K562 (cell line): ENCODE measurements at regions not wholly inside any gene's neighbourhood (a gene's known extent, or its start where the extent isn't known, plus 50 kb on each side); places are given as distances from the start of the nearest gene placed in this dataset.

Experiments used
- ATAC-seq: fragments of 200-7000 bp; cut with Tn5 transposase; 3 replicates; pipeline ENCODE4 v1.9.1; 2020; ENCODE audit warnings: moderate library complexity
- BruUV-seq: library from RNA; stranded (reverse); fragments of 400-500 nt; replicated peaks from 2 replicates; lab custom pipeline; 2021; lab: Mats Ljungman, UMichigan
- CTCF ChIA-PET: fragments of 300-600 bp; formaldehyde crosslinking; extraction: SDS; loops from one replicate; lab custom pipeline; 2021; ENCODE audit warnings: low intra/inter-chr PET ratio; lab: Yijun Ruan, JAX
- POLR2A ChIA-PET: fragments of 300-600, 350-650 bp; sonication (Branson Sonifier 250); formaldehyde crosslinking; extraction: SDS; loops from one replicate; lab custom pipeline; 2021; ENCODE audit warnings: antibody characterized with exemption, inconsistent platforms; lab: Yijun Ruan, JAX
- DNase-seq, 4 experiments: peaks; one replicate each; pipeline versions ENCODE4 v3.0.0 to v3.0.0-alpha.2; 2011 to 2018; ENCODE audit warnings: low spot score in 3 of 4, mixed read lengths in 3 of 4; ENCODE audit errors: extremely low read depth in 1 of 4
- FAIRE-seq: peaks from 2 replicates; lab custom pipeline; 2011; peaks lifted over from hg19 to GRCh38; lab: Jason Lieb, UNC
- H2AFZ ChIP-seq: 2 replicates; pipeline ENCODE4 v1.6.0; 2011; ENCODE audit warnings: low read depth, low read length, control low read depth, inconsistent platforms
- H3K27ac ChIP-seq: fragments of 200-600 bp; 3 replicates; pipeline ENCODE4 v1.8.0; 2011; ENCODE audit warnings: low read depth, mild to moderate bottlenecking, control low read depth, inconsistent platforms, low read length, moderate library complexity, mixed read lengths; ENCODE audit errors: extremely low read depth
- H3K27me3 ChIP-seq, 2 experiments: fragments of 300-600 bp in 1 of 2; 2 replicates in 1 of 2; 3 replicates in 1 of 2; pipeline versions ENCODE4 v1.6.0 to v1.8.0; 2011; ENCODE audit warnings: inconsistent platforms in 2 of 2, low read length in 2 of 2, mild to moderate bottlenecking in 1 of 2, mixed read lengths in 1 of 2, moderate library complexity in 1 of 2; ENCODE audit not compliant: control insufficient read depth in 2 of 2, insufficient read depth in 2 of 2
- H3K36me3 ChIP-seq: fragments of 300-600 bp; 3 replicates; pipeline ENCODE4 v1.8.0; 2011; ENCODE audit warnings: mild to moderate bottlenecking, low read length, inconsistent platforms; ENCODE audit not compliant: control insufficient read depth, insufficient read depth
- H3K4me1 ChIP-seq, 2 experiments: fragments of 200-600 bp in 1 of 2; replicated peaks in 1 of 2; 2 replicates in 1 of 2; 3 replicates in 1 of 2; pipeline versions ENCODE4 v1.5.1 to v1.8.0; 2011; ENCODE audit warnings: inconsistent platforms in 2 of 2, low read length in 2 of 2, mild to moderate bottlenecking in 1 of 2, mixed read lengths in 1 of 2, moderate library complexity in 1 of 2; ENCODE audit not compliant: control insufficient read depth in 2 of 2, insufficient read depth in 2 of 2
- H3K4me2 ChIP-seq: 2 replicates; pipeline ENCODE4 v1.6.1; 2011; ENCODE audit warnings: low read length, control low read depth, inconsistent platforms, mixed read lengths; ENCODE audit not compliant: insufficient read depth
- H3K4me3 ChIP-seq: fragments of 200-600 bp; sonication (generic), shearing (Covaris generic); 2 replicates; pipeline ENCODE4 v1.5.1; 2016; ENCODE audit warnings: control low read depth, inconsistent platforms
- H3K79me2 ChIP-seq: fragments of 200-600 bp; 3 replicates; pipeline ENCODE4 v1.8.0; 2011; ENCODE audit warnings: low read length, inconsistent platforms; ENCODE audit not compliant: control insufficient read depth, insufficient read depth
- H3K9ac ChIP-seq, 2 experiments: 2 replicates each; pipeline versions ENCODE4 v1.6.0 to v1.6.1; 2011; ENCODE audit warnings: low read depth in 2 of 2, low read length in 2 of 2, control low read depth in 1 of 2, inconsistent platforms in 1 of 2, mild to moderate bottlenecking in 1 of 2, mixed read lengths in 1 of 2; ENCODE audit not compliant: insufficient read depth in 1 of 2
- H3K9me1 ChIP-seq: one replicate; pipeline ENCODE4 v1.6.0; 2011; ENCODE audit warnings: inconsistent platforms, mild to moderate bottlenecking, low read length, moderate library complexity; ENCODE audit not compliant: control insufficient read depth, insufficient read depth
- H3K9me3 ChIP-seq: replicated peaks from 2 replicates; pipeline ENCODE4 v1.5.1; 2011; ENCODE audit warnings: low read depth, low read length, inconsistent platforms; ENCODE audit not compliant: control insufficient read depth, insufficient read depth
- H4K20me1 ChIP-seq: replicated peaks from 2 replicates; pipeline ENCODE4 v1.6.1; 2011; ENCODE audit warnings: low read length, inconsistent platforms, mixed read lengths; ENCODE audit not compliant: control insufficient read depth, insufficient read depth
- BCL6 ChIP-seq: fragments of 250-450 bp; sonication (Bioruptor Pico); IDR thresholded peaks from 2 replicates; pipeline ENCODE4 v1.4.0; 2020
- CBFB ChIP-seq: sonication (generic); formaldehyde crosslinking; IDR thresholded peaks from 2 replicates; pipeline ENCODE4 v1.4.0; 2020; ENCODE audit warnings: mild to moderate bottlenecking, missing genetic modification reagents
- CBX5 ChIP-seq: IDR thresholded peaks from 2 replicates; pipeline ENCODE4 v1.6.1; 2014; ENCODE audit warnings: low read depth, borderline replicate concordance
- CEBPB ChIP-seq: fragments of 450-650 bp; IDR thresholded peaks from 2 replicates; pipeline ENCODE4 v1.6.1; 2016; ENCODE audit warnings: missing genetic modification characterization, missing compliant biosample characterization
- E2F8 ChIP-seq: fragments of 450-650 bp; IDR thresholded peaks from 2 replicates; pipeline ENCODE4 v1.7.1; 2018; ENCODE audit warnings: mild to moderate bottlenecking, low read depth; ENCODE audit not compliant: partially characterized antibody
- GATA2 ChIP-seq: sonication (generic); formaldehyde crosslinking; IDR thresholded peaks from 2 replicates; pipeline ENCODE4 v1.4.0; 2020; ENCODE audit warnings: mild to moderate bottlenecking, missing genetic modification reagents
- HEY1 ChIP-seq: fragments of 250-450 bp; sonication (Bioruptor Pico); IDR thresholded peaks from 2 replicates; pipeline ENCODE4 v1.5.0; 2020; ENCODE audit warnings: mild to moderate bottlenecking, moderate library complexity, borderline replicate concordance
- MAFG ChIP-seq: fragments of 450-650 bp; conservative IDR thresholded peaks from 2 replicates; pipeline ENCODE4 v1.6.1; 2016; ENCODE audit warnings: missing genetic modification characterization, missing compliant biosample characterization
- MXI1 ChIP-seq: IDR thresholded peaks from 2 replicates; pipeline ENCODE4 v1.6.1; 2011; ENCODE audit warnings: low read depth, mild to moderate bottlenecking, improper control_type of control experiment, low read length
- PREB ChIP-seq: sonication (generic); formaldehyde crosslinking; IDR thresholded peaks from 2 replicates; pipeline ENCODE4 v1.8.1; 2023; ENCODE audit warnings: mild to moderate bottlenecking, missing genetic modification reagents
- ZNF133 ChIP-seq: fragments of 250-450 bp; sonication (Bioruptor Pico); IDR thresholded peaks from 2 replicates; pipeline ENCODE4 v1.4.0; 2020; ENCODE audit warnings: mild to moderate bottlenecking
- ZNF699 ChIP-seq: fragments of 250-450 bp; sonication (Bioruptor Pico); IDR thresholded peaks from 2 replicates; pipeline ENCODE4 v1.8.0; 2021; ENCODE audit warnings: mild to moderate bottlenecking, moderate library complexity; ENCODE audit not compliant: insufficient replicate concordance
- WGBS: fragments of 100-300 bp; shearing (Covaris generic); methylation state at CpG from one replicate; pipeline ENCODE4 v1.1.6; 2016; ENCODE audit warnings: low coverage, mixed read lengths; ENCODE audit not compliant: insufficient coverage; ENCODE audit errors: missing lambda C conversion rate; 5-methylcytosine and 5-hydroxymethylcytosine counted together
- in situ Hi-C: fragments of 300-500 bp; cut with MboI; formaldehyde crosslinking; loops from 4 replicates; pipeline ENCODE4 v1.15.0; 2018; ENCODE audit warnings: inconsistent platforms, mixed read lengths
- intact Hi-C: fragments of 100-400 bp; cut with micrococcal nuclease; formaldehyde crosslinking; loops from 2 replicates; pipeline ENCODE4 v1.14.2; 2022
- TF ChIP-seq, protein P1 (sequence below): fragments of 250-450 bp; sonication (Bioruptor Pico); IDR thresholded peaks from 2 replicates; pipeline ENCODE4 v1.5.0; 2021; ENCODE audit warnings: mild to moderate bottlenecking, borderline replicate concordance

DNA sequence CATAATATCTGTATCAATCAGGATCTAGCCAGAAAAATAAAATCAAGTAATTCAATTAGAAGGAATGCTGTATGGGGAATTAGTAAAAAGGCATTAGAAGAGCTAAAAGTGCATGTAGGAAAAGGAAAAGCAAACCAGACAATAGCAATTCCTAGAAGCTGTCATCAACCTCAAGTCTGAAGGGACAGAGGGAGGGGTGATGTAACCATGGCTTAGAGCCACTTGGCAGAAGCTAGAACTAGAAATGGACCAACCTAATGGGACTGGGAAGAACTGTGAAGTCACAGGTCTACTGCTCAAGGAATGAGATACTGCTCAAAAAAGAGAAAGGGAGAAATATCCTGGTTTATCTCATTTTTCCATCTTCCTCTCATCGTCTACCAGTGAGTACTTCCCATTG is 590.7 kb upstream of the SGO1 start (continued):
- TF ChIP-seq E2F8 = no peak
- TF ChIP-seq, all 486 proteins: peak for 0

DNA sequence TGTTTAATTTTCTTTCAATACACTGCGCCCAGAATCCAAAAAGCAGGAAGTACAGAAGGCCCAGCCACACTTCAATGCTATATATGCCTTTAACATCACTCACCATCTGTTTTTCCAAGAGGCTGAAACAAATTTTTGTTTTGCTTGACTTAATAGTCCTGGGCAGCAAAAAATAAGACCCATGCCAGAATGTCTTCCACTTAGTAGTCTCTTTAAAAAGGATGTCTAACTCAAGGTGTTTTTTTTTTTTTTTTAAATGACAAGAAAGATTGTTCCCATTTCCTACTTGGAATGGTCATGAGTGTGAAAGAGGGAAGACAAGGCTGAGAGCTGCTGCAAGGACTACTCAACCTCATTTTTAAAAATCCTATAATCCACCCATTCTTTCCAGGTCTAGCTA is 590.3 kb upstream of the SGO1 start:
- Histone ChIP-seq H3K4me1 (no peaks in the 10 kb centered on the region; a peak in 1 of 5 replicates), H3K36me3 (no peaks in the 10 kb centered on the region), H3K79me2 (no peaks in the 10 kb centered on the region), H3K9me1 (no peaks in the 10 kb centered on the region), H3K9me3 (peaks cover 2% of the 10 kb centered on the region; the same call in 1 of the 2 replicates), H3K4me2 (no peak overlapping the region), H3K4me3 (no peak overlapping the region), H3K9ac (no peak overlapping the region), H4K20me1 (no peaks in the 10 kb centered on the region), H3K27ac (no peak overlapping the region), H2AFZ (no peak overlapping the region), H3K27me3 (no peaks in the 10 kb centered on the region)
- BruUV-seq = no TSS peak
- POLR2A ChIA-PET = no interaction called here
- intact Hi-C loops = no loop called here
- FAIRE-seq = no peak
- CTCF ChIA-PET = no interaction called here
- no peak for ATAC-seq
- 0% methylated on average over 1 of the region's 1 CpG for WGBS
- DNase-seq = no peak
- in situ Hi-C loops = no loop called here
- TF ChIP-seq, protein P1, sequence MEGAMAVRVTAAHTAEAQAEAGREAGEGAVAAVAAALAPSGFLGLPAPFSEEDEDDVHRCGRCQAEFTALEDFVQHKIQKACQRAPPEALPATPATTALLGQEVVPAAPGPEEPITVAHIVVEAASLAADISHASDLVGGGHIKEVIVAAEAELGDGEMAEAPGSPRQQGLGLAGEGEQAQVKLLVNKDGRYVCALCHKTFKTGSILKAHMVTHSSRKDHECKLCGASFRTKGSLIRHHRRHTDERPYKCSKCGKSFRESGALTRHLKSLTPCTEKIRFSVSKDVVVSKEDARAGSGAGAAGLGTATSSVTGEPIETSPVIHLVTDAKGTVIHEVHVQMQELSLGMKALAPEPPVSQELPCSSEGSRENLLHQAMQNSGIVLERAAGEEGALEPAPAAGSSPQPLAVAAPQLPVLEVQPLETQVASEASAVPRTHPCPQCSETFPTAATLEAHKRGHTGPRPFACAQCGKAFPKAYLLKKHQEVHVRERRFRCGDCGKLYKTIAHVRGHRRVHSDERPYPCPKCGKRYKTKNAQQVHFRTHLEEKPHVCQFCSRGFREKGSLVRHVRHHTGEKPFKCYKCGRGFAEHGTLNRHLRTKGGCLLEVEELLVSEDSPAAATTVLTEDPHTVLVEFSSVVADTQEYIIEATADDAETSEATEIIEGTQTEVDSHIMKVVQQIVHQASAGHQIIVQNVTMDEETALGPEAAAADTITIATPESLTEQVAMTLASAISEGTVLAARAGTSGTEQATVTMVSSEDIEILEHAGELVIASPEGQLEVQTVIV (CRISPR knock-in tag) = no peak
- TF ChIP-seq CEBPB (tag) (no peak), MAFG (tag) (no peak), BCL6 (no peak), CBX5 (no peak), HEY1 (CRISPR knock-in tag) (no peak), GATA2 (no peak), PREB (CRISPR knock-in tag) (no peak), CBFB (no peak), ZNF133 (CRISPR knock-in tag) (no peak), ZNF699 (no peak), MXI1 (no peak)
